Sigmoid colon (tissue), 6 donors: ENCODE measurements at regions not wholly inside any gene's neighbourhood (a gene's known extent, or its start where the extent isn't known, plus 50 kb on each side); places are given as distances from the start of the nearest gene placed in this dataset.
"Not testable (repeated sequence)": the region's sequence is repeated elsewhere in the genome, so short reads cannot be mapped to it uniquely, and the experiment has no call there.

ENCODE experiments used
- DNase-seq: peaks from one replicate; pipeline ENCODE4 v3.0.0-alpha.2; 2019
- H3K27ac ChIP-seq, 4 donors: fragments of 200-600 bp; sonication (generic); one replicate each; pipeline ENCODE4 v1.5.1; 2016 to 2019; ENCODE audit warnings: mild to moderate bottlenecking in 1 of 4
- H3K27me3 ChIP-seq, 3 donors: fragments of 200-600 bp; sonication (generic); one replicate each; pipeline ENCODE4 v1.5.1; 2019; ENCODE audit warnings: mild to moderate bottlenecking in 1 of 3
- H3K36me3 ChIP-seq, 4 donors: fragments of 200-600 bp; sonication (generic); one replicate each; pipeline ENCODE4 v1.5.1; 2016 to 2019
- H3K4me1 ChIP-seq, 4 donors: fragments of 200-600 bp; sonication (generic); one replicate each; pipeline ENCODE4 v1.5.1; 2017 to 2019
- H3K4me3 ChIP-seq, 4 donors: fragments of 200-600 bp; sonication (generic); one replicate each; pipeline ENCODE4 v1.5.1; 2017 to 2019; ENCODE audit warnings: mild to moderate bottlenecking in 2 of 4, moderate library complexity in 1 of 4
- H3K9me3 ChIP-seq, 4 donors: fragments of 200-600 bp in 3 of 4; sonication (generic) in 3 of 4; one replicate each; pipeline versions ENCODE4 v1.5.1 to v1.6.1; 2013 to 2019
- EP300 ChIP-seq, 4 donors: sonication (generic); formaldehyde crosslinking; IDR thresholded peaks; one replicate each; pipeline ENCODE4 v1.6.1; 2017; ENCODE audit warnings: antibody characterized with exemption in 4 of 4
- POLR2A ChIP-seq, 2 donors: fragments of 450-650 bp; IDR thresholded peaks; one replicate each; pipeline ENCODE4 v1.6.1; 2016; ENCODE audit warnings: antibody characterized with exemption in 2 of 2, mild to moderate bottlenecking in 2 of 2, moderate library complexity in 2 of 2
- POLR2AphosphoS5 ChIP-seq, 4 donors: sonication (generic); formaldehyde crosslinking; IDR thresholded peaks; one replicate each; pipeline ENCODE4 v1.6.1; 2017; ENCODE audit warnings: antibody characterized with exemption in 4 of 4
- WGBS, 2 donors: extraction: QIAGEN DNeasy Blood & Tissue Kit; methylation state at CpG; one replicate each; pipeline ENCODE4 v1.1.7; 2013; 5-methylcytosine and 5-hydroxymethylcytosine counted together
- intact Hi-C: fragments of 100-400 bp; cut with DNase I; formaldehyde crosslinking; loops from one replicate; pipeline ENCODE4 v1.15.1; 2023
- TF ChIP-seq, protein P1 (sequence below), 4 experiments: fragments of 450-650 bp in 3 of 4; fragments of 200-600 bp in 1 of 4; IDR thresholded peaks; one replicate each; pipeline ENCODE4 v1.5.1; 2016 to 2019; ENCODE audit warnings: antibody characterized with exemption in 4 of 4, mild to moderate bottlenecking in 3 of 4, moderate library complexity in 2 of 4
- donor health status: healthy with polysubstance abuse.
- donor health status: healthy.

DNA sequence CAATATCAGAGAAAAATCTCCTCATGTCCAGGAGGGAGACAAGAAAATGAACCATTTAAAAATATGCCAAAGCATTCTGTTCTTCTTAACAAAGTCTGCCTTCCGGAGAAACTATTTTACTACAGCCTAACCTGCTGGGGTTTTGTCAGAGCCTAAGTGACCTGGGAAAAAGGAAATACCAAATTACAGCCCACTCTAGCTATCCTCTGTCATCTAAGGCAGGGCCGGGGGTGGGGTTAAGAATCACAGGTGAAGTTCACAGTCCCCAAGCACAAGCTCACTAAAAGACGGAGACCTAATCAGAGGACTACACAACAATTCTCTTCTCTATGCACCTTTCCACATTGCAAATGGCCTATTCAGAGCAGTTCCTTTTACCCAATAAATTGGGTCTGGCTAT is 116.6 kb downstream of the TRIM42 start:
- Histone ChIP-seq H3K27ac (no peak overlapping the region), H3K36me3 (no peaks in the 10 kb centered on the region), H3K4me3 (no peak overlapping the region), H3K27me3 (no peaks in the 10 kb centered on the region), H3K4me1 (no peaks in the 10 kb centered on the region), H3K9me3 (peaks cover 0 to 7% (median 3%) of the 10 kb centered on the region in 4 donors)
- no peak for DNase-seq
- no peak for TF ChIP-seq POLR2A (IDR thresholded peaks at IDR 0.05)
- no peak for TF ChIP-seq EP300 (IDR thresholded peaks at IDR 0.05)
- TF ChIP-seq POLR2AphosphoS5 (IDR thresholded peaks at IDR 0.05): no peak
- TF ChIP-seq, protein P1, sequence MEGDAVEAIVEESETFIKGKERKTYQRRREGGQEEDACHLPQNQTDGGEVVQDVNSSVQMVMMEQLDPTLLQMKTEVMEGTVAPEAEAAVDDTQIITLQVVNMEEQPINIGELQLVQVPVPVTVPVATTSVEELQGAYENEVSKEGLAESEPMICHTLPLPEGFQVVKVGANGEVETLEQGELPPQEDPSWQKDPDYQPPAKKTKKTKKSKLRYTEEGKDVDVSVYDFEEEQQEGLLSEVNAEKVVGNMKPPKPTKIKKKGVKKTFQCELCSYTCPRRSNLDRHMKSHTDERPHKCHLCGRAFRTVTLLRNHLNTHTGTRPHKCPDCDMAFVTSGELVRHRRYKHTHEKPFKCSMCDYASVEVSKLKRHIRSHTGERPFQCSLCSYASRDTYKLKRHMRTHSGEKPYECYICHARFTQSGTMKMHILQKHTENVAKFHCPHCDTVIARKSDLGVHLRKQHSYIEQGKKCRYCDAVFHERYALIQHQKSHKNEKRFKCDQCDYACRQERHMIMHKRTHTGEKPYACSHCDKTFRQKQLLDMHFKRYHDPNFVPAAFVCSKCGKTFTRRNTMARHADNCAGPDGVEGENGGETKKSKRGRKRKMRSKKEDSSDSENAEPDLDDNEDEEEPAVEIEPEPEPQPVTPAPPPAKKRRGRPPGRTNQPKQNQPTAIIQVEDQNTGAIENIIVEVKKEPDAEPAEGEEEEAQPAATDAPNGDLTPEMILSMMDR (IDR thresholded peaks at IDR 0.05): no peak
- WGBS, 2 donors: 28 to 58% methylated on average over 3 of the region's 3 CpGs
- intact Hi-C loops: no loop called here

DNA sequence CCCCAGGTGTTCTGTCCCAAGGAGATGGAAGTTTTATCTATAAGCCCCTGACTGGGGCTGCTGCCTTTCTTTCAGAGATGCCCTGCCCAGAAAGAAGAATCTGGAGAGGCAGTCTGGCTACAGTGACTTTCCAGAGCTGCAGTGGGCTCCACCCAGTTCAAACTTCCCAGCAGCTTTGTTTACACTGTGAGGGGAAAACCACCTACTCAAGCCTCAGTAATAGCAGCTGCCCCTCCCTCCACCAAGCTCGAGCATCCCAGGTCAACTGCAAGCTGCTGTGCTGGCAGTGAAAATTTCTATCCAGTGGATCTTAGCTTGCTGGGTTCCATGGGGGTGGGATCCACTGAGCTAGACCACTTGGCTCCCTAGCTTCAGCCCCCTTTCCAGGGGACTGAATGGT is 125.0 kb downstream of the TRIM42 start:
- DNase-seq, H3K36me3 ChIP-seq, H3K27me3 ChIP-seq, H3K4me3 ChIP-seq, H3K4me1 ChIP-seq, H3K27ac ChIP-seq, intact Hi-C loops, H3K9me3 ChIP-seq: not testable (repeated sequence)
- WGBS, 2 donors: 8 to 29% methylated on average over 1 of the region's 1 CpG

DNA sequence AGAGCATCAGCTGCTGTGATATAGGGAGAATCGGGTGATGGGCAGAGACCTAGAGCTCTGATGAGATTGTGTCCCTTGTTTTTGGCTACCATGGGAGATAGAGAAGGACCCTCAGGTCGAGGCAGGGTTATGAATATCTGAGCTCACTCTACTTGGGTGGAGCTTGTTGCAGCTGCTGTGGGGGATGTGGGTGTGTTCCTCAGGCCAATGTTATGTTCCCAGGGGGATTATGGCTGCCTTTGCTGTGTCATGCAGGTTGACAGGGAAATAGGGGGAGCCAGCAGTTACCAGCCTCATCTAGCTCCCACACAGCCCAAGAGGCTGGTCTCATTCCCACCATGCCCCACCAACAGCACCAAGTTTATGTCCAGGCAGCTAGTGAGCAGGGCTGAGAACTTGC is 131.5 kb downstream of the TRIM42 start:
- Histone ChIP-seq H3K27ac (no peak overlapping the region), H3K4me3 (no peak overlapping the region), H3K27me3 (no peaks in the 10 kb centered on the region), H3K9me3 (peaks cover 0 to 13% (median 0%) of the 10 kb centered on the region in 4 donors), H3K36me3 (no peaks in the 10 kb centered on the region), H3K4me1 (no peaks in the 10 kb centered on the region)
- intact Hi-C loops: no loop called here
- 50 to 69% methylated on average over 2 of the region's 2 CpGs for WGBS, 2 donors
- no peak for DNase-seq
- TF ChIP-seq POLR2AphosphoS5 (IDR thresholded peaks at IDR 0.05): no peak
- TF ChIP-seq, protein P1 (IDR thresholded peaks at IDR 0.05): no peak
- TF ChIP-seq POLR2A (IDR thresholded peaks at IDR 0.05): no peak
- no peak for TF ChIP-seq EP300 (IDR thresholded peaks at IDR 0.05)

DNA sequence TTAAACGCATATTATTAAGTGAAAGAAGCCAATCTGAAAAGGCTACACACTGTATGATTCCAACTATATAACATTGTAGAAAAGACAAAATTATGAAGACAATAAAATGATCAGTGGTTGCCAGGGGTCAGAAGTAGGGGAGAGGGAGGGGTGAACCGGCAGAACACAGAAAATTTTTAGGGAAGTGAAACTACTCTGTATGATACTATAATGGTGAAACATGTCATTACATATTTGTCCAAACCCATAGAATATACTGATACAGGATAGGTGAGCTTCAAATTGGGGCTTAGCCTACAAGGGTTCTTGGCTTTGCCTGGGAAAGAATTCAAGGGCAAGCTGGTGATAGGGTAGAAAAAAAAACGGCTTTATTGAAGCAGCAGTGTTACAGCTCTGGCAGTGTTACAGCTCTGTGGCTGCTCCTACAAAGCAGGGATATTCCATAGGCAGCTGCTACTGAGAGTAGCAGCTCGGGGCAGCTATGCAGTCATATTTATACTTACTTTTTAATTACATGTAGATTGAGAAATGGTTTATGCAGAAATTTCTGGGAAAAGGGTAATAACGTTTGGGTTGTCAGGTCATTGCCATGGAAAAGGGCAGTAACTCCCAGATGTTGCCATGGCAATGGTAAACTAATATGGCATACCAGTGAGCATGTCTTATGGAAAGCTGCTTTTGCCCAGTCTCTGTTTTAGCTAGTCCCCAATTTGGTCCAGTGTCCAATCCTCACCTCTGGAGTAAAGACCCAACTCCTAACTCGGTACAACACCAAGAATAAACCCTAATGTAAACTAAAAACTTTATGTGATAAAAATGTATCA is 125.1 kb upstream of the SLC25A36 start:
- Histone ChIP-seq H3K9me3 (peaks cover 0 to 9% (median 0%) of the 10 kb centered on the region in 4 donors), H3K36me3 (no peaks in the 10 kb centered on the region), H3K27ac (no peak overlapping the region), H3K27me3 (no peaks in the 10 kb centered on the region), H3K4me3 (no peak overlapping the region), H3K4me1 (no peaks in the 10 kb centered on the region)
- intact Hi-C loops: no loop called here
- DNase-seq: no peak
- 17 to 60% methylated on average over 6 of the region's 6 CpGs for WGBS, 2 donors
- TF ChIP-seq, protein P1 (IDR thresholded peaks at IDR 0.05): no peak
- no peak for TF ChIP-seq POLR2A (IDR thresholded peaks at IDR 0.05)
- no peak for TF ChIP-seq EP300 (IDR thresholded peaks at IDR 0.05)
- TF ChIP-seq POLR2AphosphoS5 (IDR thresholded peaks at IDR 0.05): no peak

DNA sequence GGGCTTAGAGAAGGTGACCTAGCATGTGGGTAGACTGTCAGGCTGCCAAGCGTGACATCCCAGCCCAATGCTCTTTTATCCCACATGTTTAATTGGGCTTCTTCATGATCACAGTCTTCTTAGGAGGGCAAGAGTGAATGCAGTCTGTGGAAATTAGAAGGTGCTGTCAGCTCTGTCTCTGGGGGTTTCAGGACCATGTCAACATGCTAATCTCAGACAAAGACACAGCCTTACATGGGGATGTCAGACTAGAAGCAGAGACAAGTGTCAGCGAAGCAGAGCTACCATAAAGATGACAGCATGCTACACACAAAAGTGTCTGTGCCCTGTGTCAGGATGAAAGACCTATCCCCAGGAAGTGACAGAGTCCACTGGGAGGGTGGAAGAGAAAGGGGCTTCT is 120.1 kb upstream of the SLC25A36 start:
- Histone ChIP-seq H3K27ac (no peak overlapping the region), H3K27me3 (no peaks in the 10 kb centered on the region), H3K4me1 (no peaks in the 10 kb centered on the region), H3K4me3 (no peak overlapping the region), H3K36me3 (no peaks in the 10 kb centered on the region), H3K9me3 (no peaks in the 10 kb centered on the region)
- intact Hi-C loops: no loop called here
- TF ChIP-seq, protein P1 (IDR thresholded peaks at IDR 0.05): no peak
- TF ChIP-seq EP300 (IDR thresholded peaks at IDR 0.05) (no peak), POLR2AphosphoS5 (IDR thresholded peaks at IDR 0.05) (no peak), POLR2A (IDR thresholded peaks at IDR 0.05) (no peak)
- WGBS, 2 donors: 87 to 89% methylated on average over 2 of the region's 2 CpGs
- no peak for DNase-seq
